Heart left ventricle (tissue), 13 donors: ENCODE measurements at regions not wholly inside any gene's neighbourhood (a gene's known extent, or its start where the extent isn't known, plus 50 kb on each side); places are given as distances from the start of the nearest gene placed in this dataset.

Source experiments
- CTCF ChIP-seq, 12 donors: fragments of 200-600 bp; sonication (generic) in 4 of 12; IDR thresholded peaks; one replicate each; pipeline versions ENCODE4 v1.5.0 to v1.8.0; 2018 to 2022; ENCODE audit warnings: antibody characterized with exemption in 12 of 12, mild to moderate bottlenecking in 5 of 12
- POLR2A ChIP-seq, 2 donors: fragments of 450-650 bp; IDR thresholded peaks; one replicate each; pipeline ENCODE4 v1.6.1; 2017; ENCODE audit warnings: antibody characterized with exemption in 2 of 2, mild to moderate bottlenecking in 2 of 2, moderate library complexity in 2 of 2
- donor health status: ischemic (EF 13 %, LVEDD 7.1; RV severe dilation, severe dysfunction).
- donor health status: DM: no; HTN: yes; CAD: no.
- donor health status: DM: no; HTN: no; CAD: no.
- donor health status: ischemic (EF 25% LVEDD 6.9; RV normal size, moderate dysfunction).
- donor health status: ischemic (EF 25% LVEDD 5.7; RV mildly dilated, moderate dysfunction).
- donor health status: ischemic (EF 35%, LVEDD 5.7; RV mildly dilated, moderate dysfunction).
- donor health status: nonischemic (EF 11% LVEDD 7.7; RV severe dilation, severe dysfunction).
- donor health status: DM: yes; HTN: yes; CAD: no.
- donor health status: PGD.
- donor health status: ischemic (EF 29% LVEDD 5.4; RV normal size, mild dysfunction).
- donor health status: nonischemic (EF 23%, LVEDD 6.1; RV moderate dilation, normal function).

- TF ChIP-seq CTCF (IDR thresholded peaks at IDR 0.05), result no peak
- no peak for TF ChIP-seq POLR2A (IDR thresholded peaks at IDR 0.05)
Measured at GRCh38 chrX:122026665-122027064, 979.3 kb downstream of the GLUD2 start.
